Endothelial cell of umbilical vein (primary cell): ENCODE measurements at regions not wholly inside any gene's neighbourhood (a gene's known extent, or its start where the extent isn't known, plus 50 kb on each side); places are given as distances from the start of the nearest gene placed in this dataset.

Source experiments
- BruUV-seq: library from RNA; stranded (reverse); fragments of 400-500 nt; replicated peaks from 2 replicates; lab custom pipeline; 2021; lab: Mats Ljungman, UMichigan
- CTCF ChIA-PET: fragments of 300-600, 350-600 bp; sonication (Branson Sonifier 250); formaldehyde crosslinking; loops from one replicate; lab custom pipeline; 2021; ENCODE audit warnings: antibody characterized with exemption, inconsistent platforms; lab: Charles Lee
- POLR2A ChIA-PET: fragments of 300-600, 350-600 bp; sonication (Branson Sonifier 250); formaldehyde crosslinking; loops from one replicate; lab custom pipeline; 2021; ENCODE audit warnings: antibody characterized with exemption, inconsistent platforms; lab: Charles Lee
- DNase-seq: peaks from one replicate; pipeline ENCODE4 v3.0.0-alpha.2; 2011; ENCODE audit warnings: low read depth, low spot score
- FAIRE-seq: peaks from 2 replicates; lab custom pipeline; 2011; peaks lifted over from hg19 to GRCh38; lab: Jason Lieb, UNC
- H2AFZ ChIP-seq: 2 replicates; pipeline ENCODE4 v1.6.0; 2012; ENCODE audit warnings: low read depth, low read length, control low read depth, inconsistent platforms
- H3K27ac ChIP-seq: 2 replicates; pipeline ENCODE4 v1.5.1; 2011; ENCODE audit warnings: low read depth, mild to moderate bottlenecking, control low read depth, low read length, moderate library complexity; ENCODE audit not compliant: insufficient read depth
- H3K27me3 ChIP-seq, 2 experiments: 2 replicates each; pipeline versions ENCODE4 v1.6.0 to v1.6.1; 2011; ENCODE audit warnings: low read length in 2 of 2, mixed read lengths in 1 of 2; ENCODE audit not compliant: control insufficient read depth in 2 of 2, insufficient read depth in 2 of 2
- H3K36me3 ChIP-seq, 2 experiments: 2 replicates in 1 of 2; 3 replicates in 1 of 2; pipeline ENCODE4 v1.5.1; 2011; ENCODE audit warnings: low read length in 2 of 2, mild to moderate bottlenecking in 1 of 2, moderate library complexity in 1 of 2; ENCODE audit not compliant: control insufficient read depth in 2 of 2, insufficient read depth in 2 of 2; ENCODE audit errors: extremely low read depth in 1 of 2
- H3K4me1 ChIP-seq: 3 replicates; pipeline ENCODE4 v1.5.1; 2011; ENCODE audit warnings: mild to moderate bottlenecking, low read length; ENCODE audit not compliant: control insufficient read depth, insufficient read depth; ENCODE audit errors: extremely low read depth
- H3K4me2 ChIP-seq: 2 replicates; pipeline ENCODE4 v1.6.1; 2011; ENCODE audit warnings: low read length, control low read depth, mixed read lengths; ENCODE audit not compliant: insufficient read depth
- H3K4me3 ChIP-seq, 3 experiments: fragments of 200-600 bp in 1 of 3; sonication (generic), shearing (Covaris generic) in 1 of 3; replicated peaks in 1 of 3; 2 replicates each; pipeline ENCODE4 v1.5.1; 2011 to 2016; ENCODE audit warnings: control low read depth in 3 of 3, low read length in 3 of 3, mild to moderate bottlenecking in 2 of 3, inconsistent platforms in 1 of 3, low read depth in 1 of 3, moderate library complexity in 1 of 3; ENCODE audit not compliant: insufficient read depth in 1 of 3
- H3K79me2 ChIP-seq: 2 replicates; pipeline ENCODE4 v1.6.0; 2012; ENCODE audit warnings: low read length, inconsistent platforms; ENCODE audit not compliant: control insufficient read depth, insufficient read depth
- H3K9ac ChIP-seq: replicated peaks from 2 replicates; pipeline ENCODE3; 2011; ENCODE audit warnings: low read length, control low read depth; ENCODE audit not compliant: insufficient read depth; ENCODE audit errors: extremely low read depth
- H3K9me1 ChIP-seq: replicated peaks from 3 replicates; pipeline ENCODE4 v1.6.0; 2011; ENCODE audit warnings: mild to moderate bottlenecking, low read length; ENCODE audit not compliant: control insufficient read depth, insufficient read depth; ENCODE audit errors: extremely low read depth
- H3K9me3 ChIP-seq: replicated peaks from 2 replicates; pipeline ENCODE4 v1.5.1; 2012; ENCODE audit warnings: low read length, inconsistent platforms; ENCODE audit not compliant: control insufficient read depth, insufficient read depth
- H4K20me1 ChIP-seq: replicated peaks from 2 replicates; pipeline ENCODE3; 2011; ENCODE audit warnings: mild to moderate bottlenecking, low read length; ENCODE audit not compliant: control insufficient read depth, insufficient read depth; ENCODE audit errors: extremely low read depth
- CTCF ChIP-seq, 2 donors: IDR thresholded peaks; 1 replicate in 1 of 2; 2 replicates in 1 of 2; pipeline ENCODE4 v1.5.1; 2011; ENCODE audit warnings: low read length in 2 of 2, mild to moderate bottlenecking in 2 of 2, moderate library complexity in 2 of 2, control low read depth in 1 of 2, inconsistent platforms in 1 of 2, low read depth in 1 of 2; ENCODE audit not compliant: insufficient read depth in 1 of 2; ENCODE audit errors: extremely low read depth in 1 of 2
- EZH2 ChIP-seq: IDR thresholded peaks from 2 replicates; pipeline ENCODE4 v1.6.1; 2012; ENCODE audit warnings: borderline replicate concordance, low read depth, mild to moderate bottlenecking, moderate library complexity, low read length, inconsistent platforms; ENCODE audit not compliant: severe bottlenecking
- FOS ChIP-seq: IDR thresholded peaks from 2 replicates; pipeline ENCODE4 v1.6.1; 2011; ENCODE audit warnings: mild to moderate bottlenecking, low read length, moderate library complexity, borderline replicate concordance; ENCODE audit not compliant: insufficient read depth
- GATA2 ChIP-seq: IDR thresholded peaks from 2 replicates; pipeline ENCODE4 v1.7.0; 2011; ENCODE audit warnings: low read depth, mild to moderate bottlenecking, moderate library complexity, mixed read lengths, low read length; ENCODE audit not compliant: insufficient read length, insufficient read depth
- JUN ChIP-seq: IDR thresholded peaks from 2 replicates; pipeline ENCODE4 v1.6.1; 2011; ENCODE audit warnings: borderline replicate concordance, low read depth; ENCODE audit not compliant: insufficient read length, insufficient read depth
- MAX ChIP-seq: IDR thresholded peaks from 2 replicates; pipeline ENCODE4 v1.6.1; 2011; ENCODE audit not compliant: insufficient read depth, insufficient read length
- MYC ChIP-seq: IDR thresholded peaks from one replicate; pipeline ENCODE4 v1.6.1; 2011; ENCODE audit warnings: mild to moderate bottlenecking, low read depth, low read length
- POLR2A ChIP-seq: IDR thresholded peaks from 2 replicates; pipeline ENCODE4 v1.6.1; 2012; ENCODE audit warnings: low read depth, mild to moderate bottlenecking, control low read depth, low read length
- POLR2AphosphoS5 ChIP-seq: IDR thresholded peaks from 2 replicates; pipeline ENCODE4 v1.6.1; 2012; ENCODE audit warnings: low read depth, mild to moderate bottlenecking, control low read depth, low read length, moderate library complexity; ENCODE audit not compliant: insufficient read depth
- dilution Hi-C: fragments of 300-500 bp; cut with MboI; formaldehyde crosslinking; loops from one replicate; pipeline ENCODE4 v1.15.0; 2019; ENCODE audit warnings: low sequenced_read_pairs; ENCODE audit not compliant: extremely low pct_ligation_motif_present
- intact Hi-C: fragments of 100-400 bp; cut with micrococcal nuclease; formaldehyde crosslinking; loops from one replicate; pipeline ENCODE4 v1.10.0; 2022

GRCh38 chr13:87851410-87851809 is 180.2 kb downstream of the SLITRK5 start:
- TF ChIP-seq POLR2AphosphoS5, result no peak
- ChIA-PET POLR2A (no interaction called here), CTCF (no interaction called here)

GRCh38 chr13:87855553-87855952 is 184.4 kb downstream of the SLITRK5 start:
- DNase-seq, result no peak
- Histone ChIP-seq H3K9me3 (peaks cover 3% of the 10 kb centered on the region), H3K79me2 (no peaks in the 10 kb centered on the region), H4K20me1 (no peaks in the 10 kb centered on the region), H3K9me1 (no peaks in the 10 kb centered on the region), H3K9ac (no peak overlapping the region), H3K4me1 (no peaks in the 10 kb centered on the region), H2AFZ (no peak overlapping the region), H3K36me3 (no peaks in the 10 kb centered on the region), H3K27me3 (no peaks in the 10 kb centered on the region), H3K4me2 (no peak overlapping the region), H3K27ac (no peak overlapping the region), H3K4me3 (no peak overlapping the region)
- FAIRE-seq, result no peak
- dilution Hi-C loops (no loop called here), intact Hi-C loops (no loop called here)
- POLR2A ChIA-PET, result no interaction called here
- TF ChIP-seq POLR2A (no peak), GATA2 (no peak), FOS (no peak), JUN (no peak), EZH2 (no peak), MYC (no peak), CTCF (IDR thresholded peaks at IDR 0.05; ENCODE audit: extremely low read depth in 1 of 2, insufficient read depth in 1 of 2, low read depth in 1 of 2, low read length in 2 of 2) (no peak), POLR2AphosphoS5 (no peak), MAX (no peak)
- CTCF ChIA-PET, result no interaction called here
- BruUV-seq, result no TSS peak

More at GRCh38 chr13:87851410-87851809, 180.2 kb downstream of the SLITRK5 start:
- FAIRE-seq (no peak), DNase-seq (no peak)
- H3K4me3 ChIP-seq, result no peak overlapping the region
- intact Hi-C loops, result no loop called here
- H3K4me2 ChIP-seq, result no peak overlapping the region
- H4K20me1 ChIP-seq, result no peaks in the 10 kb centered on the region
- no peaks in the 10 kb centered on the region for H3K27me3 ChIP-seq
- H3K9ac ChIP-seq, result no peak overlapping the region
- H3K9me3 ChIP-seq, result peaks cover 3% of the 10 kb centered on the region
- no TSS peak for BruUV-seq
- H3K4me1 ChIP-seq, result no peaks in the 10 kb centered on the region
- dilution Hi-C loops, result no loop called here
- no peaks in the 10 kb centered on the region for H3K36me3 ChIP-seq
- H2AFZ ChIP-seq, result no peak overlapping the region
- no peaks in the 10 kb centered on the region for H3K79me2 ChIP-seq
- no peaks in the 10 kb centered on the region for H3K9me1 ChIP-seq
- H3K27ac ChIP-seq, result no peak overlapping the region
